Anterior cingulate cortex (tissue), 58 donors: ENCODE measurements at regions not wholly inside any gene's neighbourhood (a gene's known extent, or its start where the extent isn't known, plus 50 kb on each side); places are given as distances from the start of the nearest gene placed in this dataset.
A peak's percentile ranks its signal among the peaks of the same experiment; 100 is the strongest.

ENCODE experiments used
- DNase-seq, 58 donors: peaks; one replicate each; lab custom pipeline; 2025; lab: John Stamatoyannopoulos, UW

DNA sequence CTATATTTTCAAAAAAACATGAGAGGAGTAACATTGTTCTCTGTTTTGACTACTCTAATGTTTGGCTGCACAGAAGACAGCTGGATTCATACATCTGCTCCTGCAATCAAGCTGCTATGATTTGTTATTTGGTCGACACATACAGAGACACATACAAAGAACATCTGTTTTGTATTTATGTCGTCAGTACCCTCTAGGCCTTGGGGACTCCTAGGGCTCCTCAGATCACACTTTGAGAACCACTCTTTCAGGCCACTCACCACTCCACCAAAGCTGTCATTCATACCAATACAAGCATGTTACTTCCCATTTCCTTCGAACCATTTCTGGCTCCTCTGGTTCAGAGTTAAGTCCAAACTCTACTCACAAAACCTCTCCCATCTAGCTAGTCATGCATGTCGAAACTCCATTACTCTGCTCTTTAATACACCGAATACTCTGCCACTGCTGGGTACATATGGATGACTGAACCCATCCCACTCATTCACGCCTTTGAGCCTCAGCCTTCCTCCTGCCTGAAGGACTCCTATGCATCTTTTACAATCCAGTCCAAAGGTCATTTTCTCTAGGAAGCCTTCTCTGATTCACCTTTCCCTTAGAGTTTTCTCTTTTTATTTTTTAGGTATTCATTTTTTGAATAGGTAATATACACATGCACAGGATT lies 102.9 kb upstream of the ARHGEF3 start:
- no peak for DNase-seq

- no peak for DNase-seq
Observed at GRCh38 chr3:56903231-56903782, 101.6 kb upstream of the ARHGEF3 start.

GRCh38 chr3:56902468-56903160 lies 100.9 kb upstream of the ARHGEF3 start:
- no peak for DNase-seq

- no peak for DNase-seq
Observed at GRCh38 chr3:56900801-56901200, 99.1 kb upstream of the ARHGEF3 start.

- DNase-seq = no peak
Observed at GRCh38 chr3:56899851-56900250, 98.1 kb upstream of the ARHGEF3 start.

DNA sequence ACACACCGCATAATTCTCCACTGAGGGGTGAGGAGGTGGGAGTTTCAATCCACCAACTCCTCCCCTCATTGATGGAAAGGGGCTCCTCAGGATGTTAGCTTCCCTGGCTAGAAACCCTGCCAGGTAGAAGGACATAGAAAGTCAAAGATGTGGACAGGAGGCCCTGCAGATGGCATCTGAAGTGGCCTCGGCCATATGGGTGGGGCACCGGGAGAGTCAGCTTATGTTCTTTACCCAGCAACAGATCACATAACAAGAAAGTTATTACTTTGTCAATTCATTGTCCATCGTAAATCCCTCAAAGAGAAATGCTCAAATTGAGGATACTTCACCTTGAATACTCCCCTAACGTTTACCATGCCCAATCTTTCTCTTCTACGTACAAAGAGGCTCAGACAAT lies 97.3 kb upstream of the ARHGEF3 start:
- DNase-seq = no peak

GRCh38 chr3:56896357-56896756 lies 94.6 kb upstream of the ARHGEF3 start:
- no peak for DNase-seq

GRCh38 chr3:56894881-56895431 lies 93.2 kb upstream of the ARHGEF3 start:
- DNase-seq = peak in 42 of 58 donors; percentile 7 to 83 (median 43)

- DNase-seq = no peak
Observed at GRCh38 chr3:56890448-56891091, 88.8 kb upstream of the ARHGEF3 start.

GRCh38 chr3:56889131-56889530 lies 87.4 kb upstream of the ARHGEF3 start:
- no peak for DNase-seq

GRCh38 chr3:56887402-56888025 lies 85.8 kb upstream of the ARHGEF3 start:
- no peak for DNase-seq

DNA sequence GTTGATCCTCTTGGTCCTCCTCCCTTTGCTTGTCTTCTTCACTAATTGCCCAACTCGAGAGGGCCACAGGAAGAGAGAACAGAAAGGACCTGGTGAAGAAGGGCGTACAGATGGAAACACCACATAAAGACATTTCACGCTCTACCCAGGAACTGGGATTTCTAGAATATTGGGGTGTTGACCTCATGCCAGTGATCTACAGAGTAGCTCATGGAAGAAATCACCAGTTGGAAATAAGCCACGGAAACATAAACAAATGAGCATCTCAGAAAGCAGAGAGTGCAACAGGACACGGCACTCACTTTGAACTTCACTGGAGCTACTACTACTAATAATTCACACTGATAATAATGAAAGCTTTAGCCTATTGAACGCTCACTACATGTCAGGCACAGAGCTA lies 84.6 kb upstream of the ARHGEF3 start:
- DNase-seq = no peak

- no peak for DNase-seq
Observed at GRCh38 chr3:56885879-56886278, 84.1 kb upstream of the ARHGEF3 start.

DNA sequence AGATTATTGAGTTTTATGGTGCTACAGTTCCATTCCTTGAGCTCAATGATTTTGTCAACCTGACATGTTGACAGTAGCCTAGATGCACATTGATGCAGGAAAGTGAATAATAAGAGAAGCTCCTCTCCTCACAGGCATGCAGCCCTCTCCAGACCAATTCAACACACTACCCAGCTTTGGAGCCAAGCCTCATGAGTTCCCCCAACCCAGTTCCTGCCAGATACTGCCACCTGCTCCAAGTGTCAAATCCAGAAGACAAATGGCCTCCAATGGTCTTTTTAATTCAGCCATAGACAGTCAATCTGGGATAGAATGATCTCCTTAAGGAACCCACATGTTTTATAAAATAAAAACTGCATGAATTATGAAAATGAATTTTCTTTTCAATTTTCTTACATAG lies 83.7 kb upstream of the ARHGEF3 start:
- no peak for DNase-seq

GRCh38 chr3:56884387-56884786 lies 82.6 kb upstream of the ARHGEF3 start:
- no peak for DNase-seq

DNA sequence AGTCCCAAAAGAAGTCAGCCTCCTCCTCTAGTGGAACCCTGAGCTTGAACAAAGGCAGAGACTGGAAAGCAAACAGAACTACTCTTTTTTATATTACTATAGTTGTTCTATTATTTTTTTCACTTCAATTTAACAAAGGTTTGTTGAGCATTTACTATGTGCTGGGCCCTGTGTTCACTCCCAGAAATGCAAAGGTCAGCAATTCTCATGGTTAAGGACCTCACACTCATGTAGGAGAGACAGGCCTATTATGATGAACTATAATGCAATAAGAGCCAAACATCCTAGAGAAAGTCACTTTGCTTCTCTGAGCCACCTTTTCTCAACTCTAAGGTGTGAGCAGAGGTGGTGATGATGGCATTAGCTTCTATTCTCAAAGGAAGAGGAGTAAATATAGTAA lies 82.1 kb upstream of the ARHGEF3 start:
- no peak for DNase-seq

- DNase-seq = no peak
Observed at GRCh38 chr3:56882896-56883295, 81.1 kb upstream of the ARHGEF3 start.

GRCh38 chr3:56881841-56882240 lies 80.1 kb upstream of the ARHGEF3 start:
- DNase-seq = no peak

DNA sequence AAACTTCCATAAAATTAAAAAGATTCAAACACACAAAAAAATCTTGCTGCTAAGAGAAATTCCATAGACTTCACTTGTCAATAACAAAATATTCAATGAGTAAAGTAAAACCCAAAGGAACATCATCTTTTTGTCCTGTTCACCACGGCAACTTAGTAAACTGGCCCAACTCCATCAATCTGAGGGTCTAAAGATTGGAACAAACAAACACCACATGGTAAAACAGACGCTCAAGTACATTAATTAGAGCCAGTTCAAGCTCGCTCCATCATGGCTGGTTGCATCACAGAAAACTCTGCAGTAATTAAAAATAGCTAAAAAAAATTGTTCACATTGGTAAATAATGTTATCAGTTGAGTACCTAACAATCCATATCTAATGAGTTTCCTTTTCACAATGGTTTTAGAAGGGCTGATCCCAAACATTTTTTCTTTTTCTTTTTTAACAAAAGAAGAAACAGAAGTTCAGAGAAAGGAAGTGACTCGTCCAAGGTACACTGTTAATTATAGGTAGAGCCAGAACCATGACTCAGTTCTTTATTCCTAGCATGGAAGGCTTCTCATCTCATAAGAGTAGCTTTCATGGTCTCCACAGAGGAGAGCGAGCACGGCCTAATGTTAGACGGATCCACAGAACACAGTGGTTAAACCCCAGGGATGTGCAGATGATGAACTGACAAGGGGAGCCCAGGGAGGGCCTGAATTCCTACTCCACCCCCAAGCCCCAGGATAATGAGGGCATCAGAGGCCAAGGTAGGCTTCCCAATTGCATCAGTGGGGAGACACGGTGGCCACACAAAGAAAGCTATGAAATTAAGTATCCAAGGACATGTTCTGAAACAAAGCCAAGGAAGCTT lies 79.2 kb upstream of the ARHGEF3 start:
- DNase-seq = no peak
